ENCODE measurements at regions not wholly inside any gene's neighbourhood (a gene's known extent, or its start where the extent isn't known, plus 50 kb on each side); places are given as distances from the start of the nearest gene placed in this dataset.

DNA sequence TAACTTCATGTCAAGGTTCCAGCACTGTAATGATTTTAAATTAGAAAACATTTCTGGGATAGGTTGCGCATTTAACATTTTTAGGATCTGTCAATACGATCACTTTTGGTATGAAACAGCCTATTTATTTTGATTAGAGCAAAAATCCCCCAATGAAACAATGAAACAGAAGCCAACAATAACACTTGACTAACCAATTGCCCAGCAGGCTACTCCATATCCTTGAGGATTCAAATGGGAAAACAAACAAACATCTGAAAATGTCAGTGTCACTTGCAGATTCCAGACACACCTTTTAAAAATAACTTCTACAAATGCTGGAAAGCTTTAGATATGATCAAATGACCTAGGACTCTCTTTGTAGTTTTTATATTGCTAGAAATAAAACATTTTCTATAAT is 1412.5 kb upstream of the PRR20A start:
- TF ChIP-seq NR3C1 (CRISPR knock-in tag; conservative IDR thresholded peaks at IDR 0.05; ENCODE audit: low read depth) (no peak), SOX15 (CRISPR knock-in tag; IDR thresholded peaks at IDR 0.05) (no peak)
